GM23248 (cell line): ENCODE measurements at regions not wholly inside any gene's neighbourhood (a gene's known extent, or its start where the extent isn't known, plus 50 kb on each side); places are given as distances from the start of the nearest gene placed in this dataset.

Source experiments
- EZH2 ChIP-seq: fragments of 200-600 bp; sonication (generic); IDR thresholded peaks from 2 replicates; pipeline ENCODE4 v1.6.1; 2018; ENCODE audit warnings: antibody characterized with exemption, mild to moderate bottlenecking; ENCODE audit not compliant: insufficient read depth, poor library complexity, severe bottlenecking
- EZH2phosphoT487 ChIP-seq: fragments of 200-600 bp; sonication (generic); IDR thresholded peaks from 2 replicates; pipeline ENCODE4 v1.6.1; 2018; ENCODE audit warnings: antibody characterized with exemption, moderate library complexity, mild to moderate bottlenecking, low read depth; ENCODE audit not compliant: insufficient read depth

GRCh38 chr17:62884781-62885180 is 76.7 kb upstream of the MARCHF10 start:
- TF ChIP-seq EZH2phosphoT487 (no peak), EZH2 (no peak)
